NT2/D1 (cell line): ENCODE measurements at regions not wholly inside any gene's neighbourhood (a gene's known extent, or its start where the extent isn't known, plus 50 kb on each side); places are given as distances from the start of the nearest gene placed in this dataset.

Source experiments
- YY1 ChIP-seq: IDR thresholded peaks from 2 replicates; pipeline ENCODE4 v1.6.1; 2011; ENCODE audit not compliant: insufficient read length, insufficient read depth
- ZNF274 ChIP-seq: IDR thresholded peaks from 2 replicates; pipeline ENCODE4 v1.6.1; 2011; ENCODE audit warnings: mild to moderate bottlenecking, low read depth, low read length

DNA sequence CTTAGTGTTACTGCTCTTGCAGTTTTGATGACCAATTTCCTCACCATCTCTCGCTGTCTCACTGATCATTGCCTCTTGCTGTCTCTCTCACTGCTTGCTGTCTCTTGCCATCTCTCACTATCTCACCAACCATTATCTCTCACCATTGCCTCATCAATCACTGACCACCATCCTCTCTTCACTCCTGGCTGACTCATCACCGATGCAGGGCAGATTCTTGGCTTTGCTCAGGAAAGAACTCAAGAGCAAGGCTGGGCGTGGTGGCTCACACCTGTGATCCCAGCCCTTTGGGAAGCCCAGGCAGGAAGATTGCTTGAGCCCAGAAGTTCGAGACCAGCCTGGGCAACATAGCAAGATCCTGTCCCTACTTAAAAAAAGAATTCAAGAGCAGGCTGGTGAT is 66.3 kb upstream of the SYN3 start:
- TF ChIP-seq YY1 = no peak
- no peak for TF ChIP-seq ZNF274
